IMR-90 (cell line): ENCODE measurements at regions not wholly inside any gene's neighbourhood (a gene's known extent, or its start where the extent isn't known, plus 50 kb on each side); places are given as distances from the start of the nearest gene placed in this dataset.

Experiments used
- CHD1 ChIP-seq: IDR thresholded peaks from 2 replicates; pipeline ENCODE4 v1.6.1; 2012; ENCODE audit warnings: low read depth, low read length, improper control_type of control experiment
- MAFK ChIP-seq: IDR thresholded peaks from 2 replicates; pipeline ENCODE4 v1.6.1; 2012; ENCODE audit warnings: low read depth, low read length, improper control_type of control experiment
- NFE2L2 ChIP-seq: fragments of 150-350 bp; IDR thresholded peaks from 2 replicates; pipeline ENCODE4 v1.6.1; 2016; ENCODE audit warnings: low read depth, mild to moderate bottlenecking, low read length
- POLR2A ChIP-seq: IDR thresholded peaks from 2 replicates; pipeline ENCODE4 v1.6.1; 2012; ENCODE audit warnings: mild to moderate bottlenecking, low read depth, low read length
- RAD21 ChIP-seq: IDR thresholded peaks from 2 replicates; pipeline ENCODE4 v1.6.1; 2012; ENCODE audit warnings: low read length, improper control_type of control experiment
- RCOR1 ChIP-seq: IDR thresholded peaks from 2 replicates; pipeline ENCODE4 v1.6.1; 2012; ENCODE audit warnings: mild to moderate bottlenecking, low read length, improper control_type of control experiment; ENCODE audit not compliant: insufficient replicate concordance
- RFX5 ChIP-seq: IDR thresholded peaks from 2 replicates; pipeline ENCODE4 v1.8.0; 2012; ENCODE audit warnings: low read depth, mild to moderate bottlenecking, low read length, moderate library complexity
- SMC3 ChIP-seq: fragments of 150-350 bp; IDR thresholded peaks from 2 replicates; pipeline ENCODE4 v1.6.1; 2016; ENCODE audit warnings: low read depth, mild to moderate bottlenecking, antibody characterized with exemption, low read length, moderate library complexity
- TF ChIP-seq, protein P1 (sequence below): fragments of 150-350 bp; IDR thresholded peaks from 2 replicates; pipeline ENCODE4 v1.6.1; 2017; ENCODE audit warnings: mild to moderate bottlenecking, antibody characterized with exemption, low read length, low read depth
- TF ChIP-seq, protein P2 (sequence below): conservative IDR thresholded peaks from 2 replicates; pipeline ENCODE4 v1.5.1; 2012; ENCODE audit warnings: mild to moderate bottlenecking, low read depth, low read length, improper control_type of control experiment
- TF ChIP-seq, protein P3 (sequence below): fragments of 150-350 bp; IDR thresholded peaks from 2 replicates; pipeline ENCODE4 v1.6.1; 2016; ENCODE audit warnings: low read depth, mild to moderate bottlenecking, low read length, moderate library complexity, borderline replicate concordance

DNA sequence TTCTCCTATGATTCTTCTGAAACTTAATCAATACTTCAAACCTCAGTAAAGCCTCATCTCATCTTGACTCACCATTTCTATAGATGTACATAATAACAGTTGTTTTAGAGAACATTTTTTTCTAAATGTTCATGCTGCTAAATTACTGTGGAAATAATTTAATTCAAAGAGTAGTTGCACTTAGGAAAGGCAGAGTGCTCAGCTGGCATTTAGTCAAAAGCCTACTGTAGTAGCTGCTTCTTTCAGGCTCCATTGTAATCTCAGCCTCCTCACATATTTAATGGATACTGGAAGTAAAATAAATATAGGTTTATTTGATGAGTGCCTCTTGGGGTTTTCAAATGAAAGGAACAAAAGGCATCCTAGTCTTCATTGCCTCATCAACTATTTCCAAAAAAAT is 325.0 kb downstream of the CCER1 start:
- TF ChIP-seq, protein P1, sequence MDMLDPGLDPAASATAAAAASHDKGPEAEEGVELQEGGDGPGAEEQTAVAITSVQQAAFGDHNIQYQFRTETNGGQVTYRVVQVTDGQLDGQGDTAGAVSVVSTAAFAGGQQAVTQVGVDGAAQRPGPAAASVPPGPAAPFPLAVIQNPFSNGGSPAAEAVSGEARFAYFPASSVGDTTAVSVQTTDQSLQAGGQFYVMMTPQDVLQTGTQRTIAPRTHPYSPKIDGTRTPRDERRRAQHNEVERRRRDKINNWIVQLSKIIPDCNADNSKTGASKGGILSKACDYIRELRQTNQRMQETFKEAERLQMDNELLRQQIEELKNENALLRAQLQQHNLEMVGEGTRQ = no peak
- TF ChIP-seq, protein P2, sequence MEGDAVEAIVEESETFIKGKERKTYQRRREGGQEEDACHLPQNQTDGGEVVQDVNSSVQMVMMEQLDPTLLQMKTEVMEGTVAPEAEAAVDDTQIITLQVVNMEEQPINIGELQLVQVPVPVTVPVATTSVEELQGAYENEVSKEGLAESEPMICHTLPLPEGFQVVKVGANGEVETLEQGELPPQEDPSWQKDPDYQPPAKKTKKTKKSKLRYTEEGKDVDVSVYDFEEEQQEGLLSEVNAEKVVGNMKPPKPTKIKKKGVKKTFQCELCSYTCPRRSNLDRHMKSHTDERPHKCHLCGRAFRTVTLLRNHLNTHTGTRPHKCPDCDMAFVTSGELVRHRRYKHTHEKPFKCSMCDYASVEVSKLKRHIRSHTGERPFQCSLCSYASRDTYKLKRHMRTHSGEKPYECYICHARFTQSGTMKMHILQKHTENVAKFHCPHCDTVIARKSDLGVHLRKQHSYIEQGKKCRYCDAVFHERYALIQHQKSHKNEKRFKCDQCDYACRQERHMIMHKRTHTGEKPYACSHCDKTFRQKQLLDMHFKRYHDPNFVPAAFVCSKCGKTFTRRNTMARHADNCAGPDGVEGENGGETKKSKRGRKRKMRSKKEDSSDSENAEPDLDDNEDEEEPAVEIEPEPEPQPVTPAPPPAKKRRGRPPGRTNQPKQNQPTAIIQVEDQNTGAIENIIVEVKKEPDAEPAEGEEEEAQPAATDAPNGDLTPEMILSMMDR = no peak
- TF ChIP-seq RCOR1 (no peak), POLR2A (no peak), RAD21 (no peak), MAFK (no peak), SMC3 (no peak), RFX5 (no peak), CHD1 (no peak), NFE2L2 (no peak)
- TF ChIP-seq, protein P3, sequence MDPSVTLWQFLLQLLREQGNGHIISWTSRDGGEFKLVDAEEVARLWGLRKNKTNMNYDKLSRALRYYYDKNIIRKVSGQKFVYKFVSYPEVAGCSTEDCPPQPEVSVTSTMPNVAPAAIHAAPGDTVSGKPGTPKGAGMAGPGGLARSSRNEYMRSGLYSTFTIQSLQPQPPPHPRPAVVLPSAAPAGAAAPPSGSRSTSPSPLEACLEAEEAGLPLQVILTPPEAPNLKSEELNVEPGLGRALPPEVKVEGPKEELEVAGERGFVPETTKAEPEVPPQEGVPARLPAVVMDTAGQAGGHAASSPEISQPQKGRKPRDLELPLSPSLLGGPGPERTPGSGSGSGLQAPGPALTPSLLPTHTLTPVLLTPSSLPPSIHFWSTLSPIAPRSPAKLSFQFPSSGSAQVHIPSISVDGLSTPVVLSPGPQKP = no peak
